IMR-90 (cell line): ENCODE measurements at regions not wholly inside any gene's neighbourhood (a gene's known extent, or its start where the extent isn't known, plus 50 kb on each side); places are given as distances from the start of the nearest gene placed in this dataset.
"Not testable (repeated sequence)": the region's sequence is repeated elsewhere in the genome, so short reads cannot be mapped to it uniquely, and the experiment has no call there.

Experiments used
- ATAC-seq: fragments of 200-7000 bp; cut with Tn5 transposase; 2 replicates; pipeline ENCODE4 v1.9.1; 2020; ENCODE audit warnings: low read depth, mild to moderate bottlenecking, moderate library complexity
- BruUV-seq: library from RNA; stranded (reverse); fragments of 400-500 nt; replicated peaks from 2 replicates; lab custom pipeline; 2021; lab: Mats Ljungman, UMichigan
- CTCF ChIA-PET: fragments of 300-600 bp; formaldehyde crosslinking; extraction: SDS; loops from one replicate; lab custom pipeline; 2021; ENCODE audit warnings: antibody characterized with exemption; lab: Yijun Ruan, JAX
- POLR2A ChIA-PET: fragments of 300-600 bp; sonication (Branson Sonifier 250); formaldehyde crosslinking; loops from one replicate; lab custom pipeline; 2022; ENCODE audit warnings: antibody characterized with exemption; ENCODE audit not compliant: unreplicated experiment; lab: Charles Lee
- DNase-seq: peaks from one replicate; pipeline ENCODE4 v3.0.0; 2013
- H2AFZ ChIP-seq: replicated peaks from 2 replicates; pipeline ENCODE3; 2013; ENCODE audit warnings: low read length, mild to moderate bottlenecking; ENCODE audit not compliant: poor library complexity
- H2AK5ac ChIP-seq: 2 replicates; pipeline ENCODE4 v1.6.1; 2013; ENCODE audit warnings: low read depth, low read length, inconsistent platforms
- H2AK9ac ChIP-seq: replicated peaks from 2 replicates; pipeline ENCODE3; 2013; ENCODE audit warnings: mild to moderate bottlenecking, low read depth, low read length, moderate library complexity; ENCODE audit not compliant: poor library complexity
- H2BK120ac ChIP-seq: 2 replicates; pipeline ENCODE4 v1.6.1; 2013; ENCODE audit warnings: low read depth, low read length, inconsistent platforms
- H2BK15ac ChIP-seq: 3 replicates; pipeline ENCODE4 v1.6.1; 2013; ENCODE audit warnings: low read depth, low read length, inconsistent platforms
- H2BK20ac ChIP-seq: 2 replicates; pipeline ENCODE4 v1.6.1; 2013; ENCODE audit warnings: low read depth, mild to moderate bottlenecking, inconsistent platforms, low read length, moderate library complexity
- H2BK5ac ChIP-seq: 2 replicates; pipeline ENCODE4 v1.6.1; 2013; ENCODE audit warnings: mild to moderate bottlenecking, low read depth, low read length, inconsistent platforms; ENCODE audit not compliant: poor library complexity, severe bottlenecking
- H3K14ac ChIP-seq: replicated peaks from 2 replicates; pipeline ENCODE4 v1.6.1; 2013; ENCODE audit warnings: low read depth, low read length, inconsistent platforms
- H3K18ac ChIP-seq: 2 replicates; pipeline ENCODE4 v1.6.1; 2013; ENCODE audit warnings: low read depth, low read length, control low read depth
- H3K23ac ChIP-seq: 2 replicates; pipeline ENCODE4 v1.6.1; 2013; ENCODE audit warnings: low read depth, low read length, inconsistent platforms
- H3K27ac ChIP-seq: 2 replicates; pipeline ENCODE4 v1.5.1; 2013; ENCODE audit warnings: mild to moderate bottlenecking, control low read depth, low read length; ENCODE audit not compliant: insufficient read depth
- H3K27me3 ChIP-seq: 2 replicates; pipeline ENCODE4 v1.6.1; 2013; ENCODE audit warnings: low read length; ENCODE audit not compliant: control insufficient read depth, insufficient read depth
- H3K36me3 ChIP-seq: 2 replicates; pipeline ENCODE4 v1.6.1; 2013; ENCODE audit warnings: low read length, mixed read lengths; ENCODE audit not compliant: control insufficient read depth, insufficient read depth
- H3K4ac ChIP-seq: 2 replicates; pipeline ENCODE4 v1.6.1; 2013; ENCODE audit warnings: low read depth, low read length, inconsistent platforms
- H3K4me1 ChIP-seq: 2 replicates; pipeline ENCODE4 v1.6.1; 2013; ENCODE audit warnings: low read length, mixed read lengths; ENCODE audit not compliant: control insufficient read depth, insufficient read depth
- H3K4me2 ChIP-seq: 2 replicates; pipeline ENCODE4 v1.6.1; 2013; ENCODE audit warnings: low read depth, mild to moderate bottlenecking, control low read depth, low read length, moderate library complexity
- H3K4me3 ChIP-seq: 2 replicates; pipeline ENCODE4 v1.5.1; 2013; ENCODE audit warnings: low read depth, mild to moderate bottlenecking, control low read depth, low read length, moderate library complexity; ENCODE audit not compliant: insufficient read depth
- H3K56ac ChIP-seq: 2 replicates; pipeline ENCODE4 v1.6.1; 2013; ENCODE audit warnings: low read length, inconsistent platforms; ENCODE audit not compliant: insufficient read depth; ENCODE audit errors: extremely low read depth
- H3K79me1 ChIP-seq, 2 experiments: 2 replicates each; pipeline ENCODE4 v1.6.1; 2013; ENCODE audit warnings: low read length in 2 of 2, inconsistent platforms in 1 of 2, low read depth in 1 of 2
- H3K9ac ChIP-seq: 2 replicates; pipeline ENCODE4 v1.6.1; 2013; ENCODE audit warnings: low read depth, low read length, control low read depth
- H3K9me1 ChIP-seq: 2 replicates; pipeline ENCODE4 v1.6.1; 2013; ENCODE audit warnings: low read length, inconsistent platforms; ENCODE audit not compliant: insufficient read depth
- H3K9me3 ChIP-seq: 2 replicates; pipeline ENCODE4 v1.6.1; 2013; ENCODE audit warnings: low read length; ENCODE audit not compliant: control insufficient read depth, insufficient read depth
- H4K20me1 ChIP-seq: 2 replicates; pipeline ENCODE4 v1.6.1; 2013; ENCODE audit warnings: low read length, inconsistent platforms; ENCODE audit not compliant: insufficient read depth
- H4K5ac ChIP-seq: 2 replicates; pipeline ENCODE4 v1.6.1; 2013; ENCODE audit warnings: mild to moderate bottlenecking, low read depth, low read length, control low read depth
- H4K8ac ChIP-seq, 2 experiments: 2 replicates each; pipeline ENCODE4 v1.6.1; 2013; ENCODE audit warnings: low read depth in 2 of 2, low read length in 2 of 2, control low read depth in 1 of 2, inconsistent platforms in 1 of 2
- H4K91ac ChIP-seq: 2 replicates; pipeline ENCODE4 v1.6.1; 2013; ENCODE audit warnings: low read depth, low read length, inconsistent platforms; ENCODE audit not compliant: insufficient read depth
- WGBS, 2 experiments: methylation state at CpG; one replicate each; pipeline versions ENCODE4 v1.1.5 to v1.1.7; 2013; ENCODE audit warnings: missing lambda C conversion rate in 2 of 2; ENCODE audit not compliant: insufficient read length in 1 of 2; ENCODE audit errors: extremely low coverage in 2 of 2; 5-methylcytosine and 5-hydroxymethylcytosine counted together
- dilution Hi-C: fragments of 300-500 bp; cut with HindIII; formaldehyde crosslinking; loops from one replicate; pipeline ENCODE4 v1.14.3; 2018; ENCODE audit warnings: low sequenced_read_pairs; ENCODE audit not compliant: unreplicated experiment
- in situ Hi-C: fragments of 300-500 bp; cut with MboI; formaldehyde crosslinking; loops from 3 replicates; pipeline ENCODE4 v1.14.3; 2019; ENCODE audit warnings: low sequenced_read_pairs, inconsistent platforms, mixed read lengths
- intact Hi-C: fragments of 100-400 bp; cut with micrococcal nuclease; formaldehyde crosslinking; loops from 2 replicates; pipeline ENCODE4 v1.10.0; 2022

DNA sequence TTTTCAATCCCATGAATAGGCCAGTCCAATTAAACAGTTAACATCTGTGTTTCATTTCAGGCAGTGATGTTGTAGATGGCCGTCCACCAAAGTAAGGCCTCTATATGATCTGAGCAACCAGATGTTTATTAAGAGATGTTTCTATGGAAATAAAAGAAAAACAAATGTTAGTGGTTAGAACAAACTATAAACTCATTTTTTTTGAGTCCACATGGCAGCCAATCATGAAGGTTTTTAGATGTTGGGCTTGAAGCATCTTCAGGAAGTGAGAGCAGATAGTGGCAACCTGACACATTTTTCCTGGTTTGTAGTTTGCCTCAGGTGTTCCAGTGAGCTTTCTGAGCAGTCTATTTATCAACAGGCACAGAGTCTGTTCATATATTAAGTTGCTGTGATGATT is 746.1 kb downstream of the PRIM2 start:
- ATAC-seq, CTCF ChIA-PET, H2BK120ac ChIP-seq, H3K4ac ChIP-seq, H3K4me3 ChIP-seq, H3K79me1 ChIP-seq, H2AK5ac ChIP-seq, H3K56ac ChIP-seq, H3K4me1 ChIP-seq, H3K4me2 ChIP-seq, H4K91ac ChIP-seq, dilution Hi-C loops, H2AK9ac ChIP-seq, H2BK15ac ChIP-seq, H3K9me3 ChIP-seq, H3K14ac ChIP-seq, H3K36me3 ChIP-seq, H3K9me1 ChIP-seq, H3K9ac ChIP-seq, H2BK5ac ChIP-seq, H4K5ac ChIP-seq, H3K27ac ChIP-seq, POLR2A ChIA-PET, H2BK20ac ChIP-seq, H3K23ac ChIP-seq, H4K8ac ChIP-seq, H4K20me1 ChIP-seq, H2AFZ ChIP-seq, in situ Hi-C loops, intact Hi-C loops, DNase-seq, H3K18ac ChIP-seq, BruUV-seq, H3K27me3 ChIP-seq: not testable (repeated sequence)
- WGBS, 2 experiments = no CpG with 5 or more reads among the region's 1 CpG

DNA sequence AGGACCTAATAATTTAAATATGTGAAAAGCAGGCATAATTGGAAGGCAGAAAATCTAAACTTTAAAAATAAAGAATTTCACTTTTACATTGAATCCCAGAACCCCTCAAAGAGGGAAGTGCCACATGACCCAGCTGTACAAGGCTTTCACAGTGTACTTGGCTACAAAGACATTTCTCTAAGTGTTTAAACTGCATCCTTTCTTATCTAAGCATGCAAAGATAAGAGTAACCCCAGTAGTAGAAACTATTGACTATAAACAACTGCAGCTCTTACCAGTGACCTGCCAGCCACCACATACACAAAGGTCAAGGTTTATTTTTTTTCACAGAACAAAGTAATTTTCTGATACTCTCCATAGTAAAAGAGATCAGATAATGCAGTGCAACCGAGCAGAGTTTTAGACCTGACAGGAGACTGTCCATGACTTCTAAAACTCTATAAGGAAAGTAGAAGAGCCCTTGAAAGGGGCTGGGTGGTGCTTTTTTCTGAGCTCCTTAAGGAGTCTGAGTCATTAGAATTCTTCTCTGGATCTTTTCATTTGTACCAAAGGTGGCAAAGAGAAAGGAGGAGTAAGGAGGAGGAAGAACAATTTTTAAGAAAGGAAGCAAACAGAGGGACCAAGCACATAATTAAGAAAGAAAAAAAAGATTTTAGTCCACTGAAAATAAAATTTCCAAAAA is 750.6 kb downstream of the PRIM2 start:
- H2BK5ac ChIP-seq, H3K9ac ChIP-seq, H4K91ac ChIP-seq, H2AFZ ChIP-seq, H3K18ac ChIP-seq, H2AK5ac ChIP-seq, H3K79me1 ChIP-seq, intact Hi-C loops, H3K9me3 ChIP-seq, H3K56ac ChIP-seq, DNase-seq, H2AK9ac ChIP-seq, H3K4ac ChIP-seq, H4K8ac ChIP-seq, H3K27me3 ChIP-seq, H4K20me1 ChIP-seq, H2BK120ac ChIP-seq, H3K23ac ChIP-seq, H3K4me1 ChIP-seq, H3K36me3 ChIP-seq, in situ Hi-C loops, H3K9me1 ChIP-seq, H3K14ac ChIP-seq, H2BK20ac ChIP-seq, CTCF ChIA-PET, ATAC-seq, POLR2A ChIA-PET, dilution Hi-C loops, H2BK15ac ChIP-seq, BruUV-seq, H3K4me3 ChIP-seq, H4K5ac ChIP-seq, H3K4me2 ChIP-seq, H3K27ac ChIP-seq: not testable (repeated sequence)
- WGBS, 2 experiments = no CpG with 5 or more reads among the region's 1 CpG
